SW 1271 (cell line): ENCODE measurements at regions not wholly inside any gene's neighbourhood (a gene's known extent, or its start where the extent isn't known, plus 50 kb on each side); places are given as distances from the start of the nearest gene placed in this dataset.
"Not testable (repeated sequence)": the region's sequence is repeated elsewhere in the genome, so short reads cannot be mapped to it uniquely, and the experiment has no call there.

Experiments used
- DNase-seq, 2 experiments: peaks; one replicate each; lab custom pipeline; 2025; lab: John Stamatoyannopoulos, UW

- no peak for DNase-seq
Measured at GRCh38 chr16:51244887-51245657, 94.0 kb upstream of the SALL1 start.

- no peak for DNase-seq
Measured at GRCh38 chr16:51243936-51244436, 92.9 kb upstream of the SALL1 start.

- no peak for DNase-seq
Measured at GRCh38 chr16:51242296-51242994, 91.4 kb upstream of the SALL1 start.

GRCh38 chr16:51239196-51239595, 88.1 kb upstream of the SALL1 start:
- no peak for DNase-seq

GRCh38 chr16:51237861-51238378, 86.8 kb upstream of the SALL1 start:
- DNase-seq, result no peak

- no peak for DNase-seq
Measured at GRCh38 chr16:51237207-51237606, 86.1 kb upstream of the SALL1 start.

- no peak for DNase-seq
Measured at GRCh38 chr16:51236583-51236982, 85.5 kb upstream of the SALL1 start.

GRCh38 chr16:51231702-51232101, 80.6 kb upstream of the SALL1 start:
- no peak for DNase-seq

GRCh38 chr16:51230035-51230434, 79.0 kb upstream of the SALL1 start:
- DNase-seq, result not testable (repeated sequence)

- DNase-seq, result no peak
Measured at GRCh38 chr16:51228097-51228659, 77.1 kb upstream of the SALL1 start.

GRCh38 chr16:51225878-51226277, 74.8 kb upstream of the SALL1 start:
- no peak for DNase-seq

- no peak for DNase-seq
Measured at GRCh38 chr16:51224317-51224716, 73.2 kb upstream of the SALL1 start.

- DNase-seq, result no peak
Measured at GRCh38 chr16:51222016-51222415, 70.9 kb upstream of the SALL1 start.

GRCh38 chr16:51211148-51211547, 60.1 kb upstream of the SALL1 start:
- no peak for DNase-seq

GRCh38 chr16:51210087-51210486, 59.0 kb upstream of the SALL1 start:
- DNase-seq, result no peak

GRCh38 chr16:51201604-51202003, 50.5 kb upstream of the SALL1 start:
- no peak for DNase-seq
